ENCODE measurements at regions not wholly inside any gene's neighbourhood (a gene's known extent, or its start where the extent isn't known, plus 50 kb on each side); places are given as distances from the start of the nearest gene placed in this dataset.

DNA sequence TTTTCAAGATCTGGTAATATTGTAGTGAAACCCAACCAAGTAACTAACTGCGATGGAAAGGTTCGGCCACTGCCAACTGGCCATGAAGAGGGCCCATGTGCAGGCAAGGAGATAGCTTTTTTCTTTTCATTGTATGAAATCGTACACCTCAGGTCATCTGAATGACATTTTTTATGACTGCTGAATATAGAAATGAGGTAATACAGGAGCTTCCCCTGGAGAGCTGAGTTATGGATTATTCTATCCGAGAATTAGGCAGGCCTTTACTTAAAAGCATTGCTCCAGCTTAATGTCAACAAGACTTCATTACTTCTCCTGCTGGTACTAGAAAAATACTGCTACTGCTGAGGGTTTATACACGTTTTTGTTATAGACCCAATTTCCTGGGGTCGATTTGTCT is 1215.6 kb downstream of the EFNB2 start:
- FAIRE-seq, result no peak
- TF ChIP-seq POU2F2 (IDR thresholded peaks at IDR 0.05; ENCODE audit: low read depth, low read length) (no peak), TAF1 (IDR thresholded peaks at IDR 0.05; ENCODE audit: low read depth, low read length) (no peak), PAX5 (IDR thresholded peaks at IDR 0.05; ENCODE audit: insufficient read depth, low read length, severe bottlenecking) (no peak), POLR2AphosphoS5 (IDR thresholded peaks at IDR 0.05; ENCODE audit: low read depth, low read length) (no peak)
- DNase-seq (ENCODE audit: insufficient read length, low spot score), result no peak

DNA sequence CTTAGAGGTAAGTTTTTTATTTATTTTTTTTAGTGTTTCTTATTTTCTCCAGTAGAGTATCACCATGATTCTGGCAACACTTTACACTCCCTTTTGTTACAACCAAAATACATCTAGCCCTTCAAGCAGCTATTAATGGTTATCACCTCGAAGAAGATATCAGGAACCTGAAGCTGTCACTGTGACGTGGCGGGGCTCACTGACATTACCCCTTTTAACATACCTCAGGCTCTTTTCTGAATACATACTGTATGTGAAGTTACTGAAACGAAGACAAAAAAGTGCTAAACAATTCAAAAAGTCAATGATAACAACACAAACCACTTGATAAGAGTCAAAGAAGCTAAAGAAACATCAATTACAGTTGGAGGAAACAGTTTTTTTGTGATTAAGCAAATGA is 1218.7 kb downstream of the EFNB2 start:
- no peak for FAIRE-seq
- TF ChIP-seq POLR2A (IDR thresholded peaks at IDR 0.05; ENCODE audit: low read depth, low read length), result no peak
- TF ChIP-seq POU2F2 (IDR thresholded peaks at IDR 0.05; ENCODE audit: low read depth, low read length), result no peak
- TF ChIP-seq PAX5 (IDR thresholded peaks at IDR 0.05; ENCODE audit: insufficient read depth, low read length, severe bottlenecking), result no peak
- no peak for TF ChIP-seq TAF1 (IDR thresholded peaks at IDR 0.05; ENCODE audit: low read depth, low read length)
- TF ChIP-seq SPI1 (IDR thresholded peaks at IDR 0.05; ENCODE audit: low read depth, low read length), result no peak
- TF ChIP-seq POLR2AphosphoS5 (IDR thresholded peaks at IDR 0.05; ENCODE audit: low read depth, low read length), result no peak

DNA sequence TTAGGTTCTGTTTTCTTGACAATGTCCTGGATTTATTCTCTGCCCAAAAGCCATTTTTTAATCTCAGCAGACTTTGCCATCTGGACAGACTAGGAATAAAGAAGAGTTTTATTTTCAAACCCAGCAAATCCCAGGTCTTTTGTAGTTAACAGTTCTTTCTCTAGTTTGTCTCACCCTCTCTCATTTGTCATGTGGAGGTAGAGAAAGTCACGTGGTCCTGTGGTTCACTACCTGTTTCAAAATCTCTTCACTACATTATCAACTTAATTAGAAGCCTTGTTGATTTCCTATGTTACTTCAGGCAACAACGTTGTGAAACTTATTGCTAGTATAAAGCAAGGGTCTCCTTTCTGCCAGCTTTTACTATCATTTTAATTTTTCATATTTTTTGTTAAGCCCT is 1222.6 kb downstream of the EFNB2 start:
- FAIRE-seq (no peak), DNase-seq (ENCODE audit: insufficient read length, low spot score) (no peak)
- no peak for TF ChIP-seq POLR2A (IDR thresholded peaks at IDR 0.05; ENCODE audit: low read depth, low read length)
- TF ChIP-seq SPI1 (IDR thresholded peaks at IDR 0.05; ENCODE audit: low read depth, low read length), result no peak
- no peak for TF ChIP-seq POU2F2 (IDR thresholded peaks at IDR 0.05; ENCODE audit: low read depth, low read length)
- TF ChIP-seq TAF1 (IDR thresholded peaks at IDR 0.05; ENCODE audit: low read depth, low read length), result no peak
- no peak for TF ChIP-seq POLR2AphosphoS5 (IDR thresholded peaks at IDR 0.05; ENCODE audit: low read depth, low read length)
- TF ChIP-seq PAX5 (IDR thresholded peaks at IDR 0.05; ENCODE audit: insufficient read depth, low read length, severe bottlenecking), result no peak

More for the DNA sequence above, 1218.7 kb downstream of the EFNB2 start:
- no peak for DNase-seq (ENCODE audit: insufficient read length, low spot score)

DNA sequence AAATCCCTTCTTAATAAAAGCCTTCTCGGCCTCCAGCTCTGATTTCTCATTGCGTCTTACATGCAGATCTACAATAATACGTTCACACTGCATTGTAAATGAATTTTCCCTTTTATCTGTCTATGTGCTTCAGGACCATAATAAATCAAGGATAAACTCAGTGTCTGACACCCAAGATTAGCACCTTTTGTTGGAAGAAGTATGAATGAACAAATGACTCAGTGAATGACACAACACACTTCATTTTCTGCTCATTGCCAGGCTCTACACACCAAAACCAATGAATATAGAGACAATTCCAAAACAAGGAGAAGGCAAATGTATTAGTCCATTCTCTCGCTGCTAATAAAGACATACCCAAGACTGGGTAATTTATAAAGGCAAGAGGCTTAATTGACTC is 1224.4 kb downstream of the EFNB2 start:
- FAIRE-seq (no peak), DNase-seq (ENCODE audit: insufficient read length, low spot score) (no peak)
- no peak for TF ChIP-seq POLR2AphosphoS5 (IDR thresholded peaks at IDR 0.05; ENCODE audit: low read depth, low read length)
- TF ChIP-seq SPI1 (IDR thresholded peaks at IDR 0.05; ENCODE audit: low read depth, low read length), result no peak
- no peak for TF ChIP-seq POLR2A (IDR thresholded peaks at IDR 0.05; ENCODE audit: low read depth, low read length)
- no peak for TF ChIP-seq POU2F2 (IDR thresholded peaks at IDR 0.05; ENCODE audit: low read depth, low read length)
- TF ChIP-seq PAX5 (IDR thresholded peaks at IDR 0.05; ENCODE audit: insufficient read depth, low read length, severe bottlenecking), result no peak
- no peak for TF ChIP-seq TAF1 (IDR thresholded peaks at IDR 0.05; ENCODE audit: low read depth, low read length)

DNA sequence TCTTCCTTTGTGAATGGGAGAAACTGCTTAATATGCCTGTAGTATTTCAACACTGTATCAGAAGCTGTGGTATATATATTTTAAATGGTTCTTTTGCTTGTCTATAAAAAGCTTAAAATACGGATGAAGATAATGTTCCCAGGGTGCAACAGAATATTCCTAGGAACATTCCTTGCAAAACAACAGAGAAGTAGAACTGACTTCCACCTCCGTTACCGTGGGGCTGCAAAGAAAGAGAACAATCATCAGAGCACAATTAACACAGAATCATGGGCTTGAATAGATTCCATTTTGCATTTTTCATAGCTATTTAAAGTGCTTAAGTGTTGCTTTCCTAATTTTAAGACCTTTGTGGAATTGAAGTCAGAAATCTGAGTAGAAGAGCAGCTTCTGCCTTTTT is 1227.7 kb downstream of the EFNB2 start:
- no peak for DNase-seq (ENCODE audit: insufficient read length, low spot score)
- FAIRE-seq, result no peak
- no peak for TF ChIP-seq POLR2A (IDR thresholded peaks at IDR 0.05; ENCODE audit: low read depth, low read length)
- TF ChIP-seq SPI1 (IDR thresholded peaks at IDR 0.05; ENCODE audit: low read depth, low read length), result no peak
- TF ChIP-seq PAX5 (IDR thresholded peaks at IDR 0.05; ENCODE audit: insufficient read depth, low read length, severe bottlenecking), result no peak
- TF ChIP-seq TAF1 (IDR thresholded peaks at IDR 0.05; ENCODE audit: low read depth, low read length), result no peak
- TF ChIP-seq POLR2AphosphoS5 (IDR thresholded peaks at IDR 0.05; ENCODE audit: low read depth, low read length), result no peak
- no peak for TF ChIP-seq POU2F2 (IDR thresholded peaks at IDR 0.05; ENCODE audit: low read depth, low read length)

DNA sequence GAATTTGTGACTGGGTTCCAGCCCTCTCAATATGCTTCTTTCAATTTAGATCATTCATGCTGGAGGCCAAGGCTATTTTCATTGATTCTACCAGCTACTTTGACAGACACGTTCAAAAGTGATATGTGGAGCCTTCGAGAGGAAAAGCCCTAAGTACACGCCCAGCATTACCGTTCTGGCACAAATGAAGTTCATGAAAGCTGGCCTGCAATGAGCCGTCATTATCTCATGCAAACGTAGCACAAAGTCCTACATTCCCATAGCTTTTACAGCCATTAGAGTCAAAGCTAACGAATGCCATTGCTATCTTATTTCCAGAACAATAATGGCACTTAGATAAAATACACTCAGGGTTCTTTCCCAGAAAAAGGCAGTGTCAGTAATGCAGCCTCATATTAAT is 1237.6 kb downstream of the EFNB2 start:
- DNase-seq (ENCODE audit: insufficient read length, low spot score) (no peak), FAIRE-seq (no peak)
- TF ChIP-seq SPI1 (IDR thresholded peaks at IDR 0.05; ENCODE audit: low read depth, low read length) (no peak), POLR2A (IDR thresholded peaks at IDR 0.05; ENCODE audit: low read depth, low read length) (no peak), POU2F2 (IDR thresholded peaks at IDR 0.05; ENCODE audit: low read depth, low read length) (no peak), POLR2AphosphoS5 (IDR thresholded peaks at IDR 0.05; ENCODE audit: low read depth, low read length) (no peak), TAF1 (IDR thresholded peaks at IDR 0.05; ENCODE audit: low read depth, low read length) (no peak), PAX5 (IDR thresholded peaks at IDR 0.05; ENCODE audit: insufficient read depth, low read length, severe bottlenecking) (no peak)

DNA sequence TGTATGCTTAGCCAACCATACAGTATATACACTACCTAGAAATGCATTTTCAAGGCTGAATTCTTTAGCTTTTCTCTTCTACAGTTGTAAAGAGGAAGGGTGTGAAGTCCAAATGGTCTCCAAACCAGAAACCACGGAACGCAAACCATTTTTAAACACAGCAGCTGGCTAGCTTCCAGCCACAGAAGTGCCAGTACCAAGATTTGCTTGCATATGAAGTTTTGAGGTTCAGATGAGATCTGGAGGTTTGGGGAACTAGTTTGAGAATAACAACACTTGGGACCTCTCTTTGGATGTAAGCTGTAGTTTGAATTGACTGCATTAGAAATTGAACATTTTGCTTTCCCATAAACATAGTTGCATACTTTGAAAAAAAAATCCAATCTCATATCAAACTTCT is 1243.5 kb downstream of the EFNB2 start:
- TF ChIP-seq SPI1 (IDR thresholded peaks at IDR 0.05; ENCODE audit: low read depth, low read length) (no peak), TAF1 (IDR thresholded peaks at IDR 0.05; ENCODE audit: low read depth, low read length) (no peak), PAX5 (IDR thresholded peaks at IDR 0.05; ENCODE audit: insufficient read depth, low read length, severe bottlenecking) (no peak), POLR2A (IDR thresholded peaks at IDR 0.05; ENCODE audit: low read depth, low read length) (no peak), POLR2AphosphoS5 (IDR thresholded peaks at IDR 0.05; ENCODE audit: low read depth, low read length) (no peak), POU2F2 (IDR thresholded peaks at IDR 0.05; ENCODE audit: low read depth, low read length) (no peak)
- FAIRE-seq (no peak), DNase-seq (ENCODE audit: insufficient read length, low spot score) (no peak)

DNA sequence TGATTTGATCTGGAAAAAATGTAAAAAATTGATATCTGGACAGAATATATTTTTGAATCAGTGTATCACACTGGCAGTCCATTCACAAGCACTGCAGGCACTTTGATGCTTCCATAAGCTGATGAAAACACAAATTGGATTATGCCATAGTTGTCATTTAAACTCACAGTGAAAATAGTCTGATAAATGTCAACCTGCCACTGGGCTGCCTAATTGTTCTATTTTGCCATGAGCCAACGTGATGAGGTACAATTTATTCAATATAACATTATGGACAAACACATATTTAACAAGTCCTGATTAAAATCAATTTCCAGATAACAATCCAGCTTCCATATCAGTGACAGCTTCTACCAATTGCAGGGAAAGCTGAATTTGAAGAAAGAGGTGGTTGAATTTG is 1244.9 kb downstream of the EFNB2 start:
- FAIRE-seq (no peak), DNase-seq (ENCODE audit: insufficient read length, low spot score) (no peak)
- TF ChIP-seq PAX5 (IDR thresholded peaks at IDR 0.05; ENCODE audit: insufficient read depth, low read length, severe bottlenecking) (no peak), TAF1 (IDR thresholded peaks at IDR 0.05; ENCODE audit: low read depth, low read length) (no peak)

DNA sequence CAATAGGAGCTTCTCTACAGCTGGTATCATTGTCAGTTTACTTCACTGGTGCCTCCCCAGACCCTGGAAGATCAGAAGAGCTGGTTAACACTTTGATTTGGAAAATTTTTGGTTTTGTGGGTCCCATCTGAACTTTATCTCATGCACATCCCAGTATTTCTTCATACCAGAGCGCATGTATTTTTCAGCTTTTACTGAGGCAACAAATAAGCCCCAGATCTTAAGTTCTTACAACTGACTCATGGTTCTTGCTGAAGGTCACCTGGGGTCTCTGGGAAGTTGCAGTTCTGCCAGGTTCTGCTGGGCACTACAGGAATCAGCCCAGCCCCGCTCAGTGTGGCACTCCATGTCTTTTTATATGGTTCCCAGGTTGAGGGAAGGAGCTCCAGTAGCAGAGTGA is 1249.9 kb downstream of the EFNB2 start:
- no peak for TF ChIP-seq POU2F2 (IDR thresholded peaks at IDR 0.05; ENCODE audit: low read depth, low read length)
- no peak for TF ChIP-seq SPI1 (IDR thresholded peaks at IDR 0.05; ENCODE audit: low read depth, low read length)
- TF ChIP-seq POLR2A (IDR thresholded peaks at IDR 0.05; ENCODE audit: low read depth, low read length), result no peak
- no peak for TF ChIP-seq POLR2AphosphoS5 (IDR thresholded peaks at IDR 0.05; ENCODE audit: low read depth, low read length)
- TF ChIP-seq TAF1 (IDR thresholded peaks at IDR 0.05; ENCODE audit: low read depth, low read length), result no peak
- no peak for TF ChIP-seq PAX5 (IDR thresholded peaks at IDR 0.05; ENCODE audit: insufficient read depth, low read length, severe bottlenecking)
- FAIRE-seq (no peak), DNase-seq (ENCODE audit: insufficient read length, low spot score) (no peak)

DNA sequence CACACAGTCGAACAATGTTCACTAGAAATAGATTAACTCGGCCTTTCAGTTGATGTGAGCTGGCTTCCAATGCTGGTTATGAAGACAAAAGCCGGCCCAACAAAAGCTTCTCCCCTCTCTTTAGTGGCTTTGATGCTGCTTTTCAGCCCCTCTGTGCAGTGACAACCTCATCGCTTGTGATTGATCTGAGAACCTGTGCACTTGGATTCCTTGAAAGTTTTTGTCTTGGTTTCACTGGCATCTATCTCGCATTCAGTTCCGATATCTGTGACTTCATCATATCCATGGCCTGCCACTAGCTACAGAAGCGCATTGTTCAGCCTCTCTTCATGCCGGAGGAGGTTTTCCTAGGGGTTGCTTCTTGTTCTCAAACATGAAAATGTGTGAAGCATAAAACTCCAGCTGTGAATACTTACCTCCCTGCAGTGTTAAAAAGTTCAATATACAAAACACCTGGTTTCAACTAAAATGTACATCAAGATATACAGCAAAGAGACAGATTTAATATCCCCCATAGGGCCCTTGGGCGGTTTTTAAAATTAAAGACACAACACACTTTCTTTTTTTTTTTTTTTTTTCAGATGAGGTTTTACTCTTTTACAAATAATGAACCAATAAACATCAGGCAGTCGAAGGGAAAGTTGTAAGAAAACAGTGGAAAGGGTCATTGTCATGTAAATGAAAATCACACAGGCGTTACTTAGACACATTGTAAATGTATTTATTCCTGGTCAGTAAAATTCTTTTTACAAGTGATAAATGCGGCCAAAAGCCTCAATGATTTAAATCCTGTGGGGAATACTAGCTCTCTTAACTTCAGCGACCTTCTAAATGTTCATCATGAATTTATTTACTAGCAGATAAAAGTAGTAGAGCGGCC is 1252.8 kb downstream of the EFNB2 start:
- DNase-seq (ENCODE audit: insufficient read length, low spot score), result no peak
- TF ChIP-seq POLR2AphosphoS5 (IDR thresholded peaks at IDR 0.05; ENCODE audit: low read depth, low read length) (no peak), SPI1 (IDR thresholded peaks at IDR 0.05; ENCODE audit: low read depth, low read length) (no peak), PAX5 (IDR thresholded peaks at IDR 0.05; ENCODE audit: insufficient read depth, low read length, severe bottlenecking) (no peak), TAF1 (IDR thresholded peaks at IDR 0.05; ENCODE audit: low read depth, low read length) (no peak), POU2F2 (IDR thresholded peaks at IDR 0.05; ENCODE audit: low read depth, low read length) (no peak), POLR2A (IDR thresholded peaks at IDR 0.05; ENCODE audit: low read depth, low read length) (no peak)

More for the DNA sequence above, 1252.8 kb downstream of the EFNB2 start:
- FAIRE-seq, result no peak

Data from GM12891 (cell line).